ENCODE measurements at regions not wholly inside any gene's neighbourhood (a gene's known extent, or its start where the extent isn't known, plus 50 kb on each side); places are given as distances from the start of the nearest gene placed in this dataset.
"Not testable (repeated sequence)": the region's sequence is repeated elsewhere in the genome, so short reads cannot be mapped to it uniquely, and the experiment has no call there.

- no peak for DNase-seq
Measured at GRCh38 chr6:166253778-166254204, 54.4 kb downstream of the PRR18 start.

GRCh38 chr6:166253281-166253681, 54.9 kb downstream of the PRR18 start:
- peak; percentile 47 for DNase-seq

GRCh38 chr6:166252601-166253000, 55.6 kb downstream of the PRR18 start:
- DNase-seq = no peak

- DNase-seq = no peak
Measured at GRCh38 chr6:166251655-166252054, 56.5 kb downstream of the PRR18 start.

GRCh38 chr6:166251211-166251610, 57.0 kb downstream of the PRR18 start:
- no peak for DNase-seq

- not testable (repeated sequence) for DNase-seq
Measured at GRCh38 chr6:166249061-166249785, 59.0 kb downstream of the PRR18 start.

GRCh38 chr6:166245148-166245547, 63.0 kb downstream of the PRR18 start:
- DNase-seq = no peak

- DNase-seq = no peak
Measured at GRCh38 chr6:166244353-166245045, 63.7 kb downstream of the PRR18 start.

GRCh38 chr6:166242888-166243287, 65.3 kb downstream of the PRR18 start:
- DNase-seq = no peak

GRCh38 chr6:166241974-166242373, 66.2 kb downstream of the PRR18 start:
- no peak for DNase-seq

GRCh38 chr6:166240889-166241288, 67.3 kb downstream of the PRR18 start:
- DNase-seq = no peak

- DNase-seq = no peak
Measured at GRCh38 chr6:166237617-166238016, 70.0 kb upstream of the TBXT start.

GRCh38 chr6:166236596-166236995, 68.9 kb upstream of the TBXT start:
- DNase-seq = no peak

GRCh38 chr6:166235666-166236292, 68.1 kb upstream of the TBXT start:
- no peak for DNase-seq

- not testable (repeated sequence) for DNase-seq
Measured at GRCh38 chr6:166231181-166231580, 63.5 kb upstream of the TBXT start.

- no peak for DNase-seq
Measured at GRCh38 chr6:166228839-166229528, 61.3 kb upstream of the TBXT start.

- no peak for DNase-seq
Measured at GRCh38 chr6:166228425-166228824, 60.8 kb upstream of the TBXT start.

- DNase-seq = no peak
Measured at GRCh38 chr6:166223079-166223478, 55.4 kb upstream of the TBXT start.

GRCh38 chr6:166222631-166223030, 55.0 kb upstream of the TBXT start:
- DNase-seq = no peak

GRCh38 chr6:166221636-166222035, 54.0 kb upstream of the TBXT start:
- no peak for DNase-seq

- DNase-seq = peak; percentile 33
Measured at GRCh38 chr6:166221040-166221439, 53.4 kb upstream of the TBXT start.
